GM19239 (cell line): ENCODE measurements at regions not wholly inside any gene's neighbourhood (a gene's known extent, or its start where the extent isn't known, plus 50 kb on each side); places are given as distances from the start of the nearest gene placed in this dataset.
A peak's percentile ranks its signal among the peaks of the same experiment; 100 is the strongest.

ENCODE experiments used
- DNase-seq: peaks from one replicate; pipeline ENCODE4 v3.0.0; 2011; ENCODE audit warnings: low spot score; ENCODE audit not compliant: insufficient read length
- FAIRE-seq: peaks from 2 replicates; lab custom pipeline; 2011; peaks lifted over from hg19 to GRCh38; lab: Jason Lieb, UNC

DNA sequence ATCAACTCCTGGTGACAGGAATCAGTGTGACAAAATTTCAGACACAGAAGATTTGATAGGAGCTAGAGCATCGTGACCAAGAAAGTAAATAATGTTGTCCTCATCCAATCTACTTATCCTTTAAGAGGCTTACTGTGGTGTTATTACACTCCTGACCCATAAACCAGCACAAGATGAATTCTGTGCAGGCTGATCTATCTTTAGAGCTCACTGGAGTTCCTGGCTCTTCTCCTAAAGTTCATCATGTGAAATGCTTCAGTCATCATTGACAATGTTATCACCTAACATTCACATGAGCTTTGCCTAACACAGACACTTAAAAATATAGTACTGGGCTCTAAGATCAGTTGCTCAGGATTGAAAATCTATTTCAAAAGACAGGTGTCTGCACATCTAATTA is 271.0 kb upstream of the HSF2 start:
- DNase-seq (no peak), FAIRE-seq (no peak)

DNA sequence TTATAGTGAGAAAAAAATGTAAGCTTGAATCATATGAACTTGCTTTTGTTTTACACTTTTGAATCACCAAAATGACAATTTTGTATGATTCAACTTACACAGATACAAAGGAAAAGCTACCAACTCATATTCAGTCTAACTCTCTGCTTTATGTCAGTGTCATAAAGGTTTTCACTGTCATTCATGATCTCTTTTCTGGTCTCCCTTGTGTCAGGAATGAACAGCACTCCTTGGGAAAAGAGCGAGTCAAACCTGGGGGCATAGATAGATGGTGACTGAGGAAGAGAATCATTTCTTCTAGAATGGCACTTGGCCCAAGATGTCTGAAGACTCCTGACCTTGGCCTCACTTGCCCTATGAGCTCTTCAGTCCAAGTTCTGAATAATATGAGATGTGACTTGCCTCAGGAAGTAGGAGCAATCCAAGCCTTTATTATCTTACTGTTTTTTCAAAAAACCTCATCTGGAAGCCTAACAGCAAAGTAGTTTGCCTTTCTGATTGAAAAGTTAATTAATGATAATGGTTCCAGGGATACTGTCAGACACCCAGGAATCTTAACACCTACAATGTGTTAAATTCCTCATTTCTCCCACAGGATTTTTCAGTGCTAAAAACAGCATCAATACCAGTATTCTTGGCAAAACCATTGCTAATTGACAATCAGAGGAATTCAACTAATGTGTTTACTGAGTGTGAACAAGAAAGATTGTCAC is 270.0 kb upstream of the HSF2 start:
- FAIRE-seq: no peak
- no peak for DNase-seq

DNA sequence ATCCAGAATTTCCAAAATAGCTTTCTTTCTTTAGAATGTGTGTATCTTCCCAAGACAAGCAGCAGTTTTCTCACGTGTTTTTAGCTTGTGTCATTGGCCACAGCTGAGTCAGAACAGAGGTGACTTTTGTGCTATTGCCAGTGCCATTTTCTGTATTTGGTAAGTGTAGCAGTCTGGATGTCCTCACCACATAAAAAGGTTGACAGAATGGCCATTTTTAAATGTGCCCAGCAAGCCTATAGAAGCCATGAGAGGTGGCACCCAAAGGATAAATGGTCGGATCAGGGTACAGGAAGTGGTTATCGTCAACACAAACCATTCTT is 269.5 kb upstream of the HSF2 start:
- FAIRE-seq (no peak), DNase-seq (no peak)

DNA sequence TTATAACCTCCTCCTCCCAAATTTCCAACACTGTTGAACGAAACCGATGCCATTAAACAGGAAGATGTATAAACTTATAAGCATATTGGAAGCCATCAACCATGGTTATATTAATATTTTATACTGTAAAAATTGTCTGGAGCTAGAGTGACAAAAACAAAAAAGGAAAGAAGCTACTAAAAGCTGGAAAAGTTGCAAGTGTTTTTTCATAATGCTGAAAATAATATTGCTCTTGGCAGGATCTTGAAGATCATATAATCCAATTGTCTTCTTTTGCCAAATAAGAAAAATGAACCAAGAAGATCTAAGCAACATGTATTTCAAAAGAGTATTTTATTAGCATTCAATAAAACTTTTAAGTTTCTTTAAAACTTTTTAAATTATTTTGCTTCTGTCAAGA is 268.9 kb upstream of the HSF2 start:
- DNase-seq: no peak
- FAIRE-seq: no peak

DNA sequence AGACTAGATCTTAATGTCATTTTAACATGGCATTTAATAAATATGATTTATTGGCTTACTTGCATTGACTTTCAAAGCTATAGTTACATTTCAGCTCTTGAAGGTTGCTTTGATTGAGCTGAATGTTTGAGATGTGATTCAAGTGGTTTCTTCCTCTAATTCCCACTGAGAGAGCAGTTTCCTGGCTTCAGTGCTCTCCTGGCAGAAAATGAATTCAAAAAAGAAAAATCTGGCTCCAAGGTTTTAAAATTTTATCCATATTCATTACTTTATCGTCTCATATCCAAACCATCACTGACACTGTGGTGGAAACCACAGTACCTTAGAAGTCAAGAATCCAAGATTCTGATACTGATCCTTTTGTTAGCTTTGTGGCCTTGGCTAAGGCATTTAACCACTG is 263.1 kb upstream of the HSF2 start:
- FAIRE-seq: no peak
- no peak for DNase-seq

DNA sequence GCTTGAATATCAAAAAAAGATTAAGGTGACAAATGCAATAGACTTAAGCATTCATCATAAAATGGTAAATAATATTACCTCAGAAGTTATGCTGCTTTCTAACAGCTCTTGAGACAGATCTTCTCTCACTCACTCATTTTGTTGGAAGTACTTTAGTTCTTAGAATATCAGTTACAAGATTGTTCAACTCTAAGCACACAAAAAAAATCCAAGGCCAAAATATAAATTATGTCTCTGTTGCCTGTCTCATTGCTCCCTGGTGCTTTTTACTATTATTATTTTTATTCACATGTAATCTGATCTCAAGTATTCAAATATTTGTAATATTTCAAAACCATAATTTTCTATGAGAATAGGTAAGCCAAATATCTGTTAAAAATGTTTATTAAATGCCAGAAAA is 259.4 kb upstream of the HSF2 start:
- DNase-seq (no peak), FAIRE-seq (no peak)

DNA sequence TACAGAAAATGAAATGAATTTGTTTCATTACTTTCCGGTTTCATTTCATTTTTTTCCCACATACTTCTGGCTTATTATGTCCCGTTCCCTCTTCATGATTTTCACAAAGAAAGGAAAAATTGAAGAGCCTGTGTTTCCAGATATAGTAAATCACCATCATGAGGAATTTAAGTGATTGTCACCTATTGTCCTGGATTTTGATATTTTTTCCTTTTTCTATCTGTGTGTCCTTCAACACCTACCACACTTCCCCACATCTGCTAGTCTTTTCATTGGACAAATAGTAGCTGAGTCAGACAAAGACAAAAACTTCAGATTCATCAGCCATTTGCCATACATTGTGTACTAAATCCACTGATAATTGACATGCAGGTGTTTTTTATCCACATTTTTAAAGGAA is 258.2 kb upstream of the HSF2 start:
- FAIRE-seq: no peak
- no peak for DNase-seq

DNA sequence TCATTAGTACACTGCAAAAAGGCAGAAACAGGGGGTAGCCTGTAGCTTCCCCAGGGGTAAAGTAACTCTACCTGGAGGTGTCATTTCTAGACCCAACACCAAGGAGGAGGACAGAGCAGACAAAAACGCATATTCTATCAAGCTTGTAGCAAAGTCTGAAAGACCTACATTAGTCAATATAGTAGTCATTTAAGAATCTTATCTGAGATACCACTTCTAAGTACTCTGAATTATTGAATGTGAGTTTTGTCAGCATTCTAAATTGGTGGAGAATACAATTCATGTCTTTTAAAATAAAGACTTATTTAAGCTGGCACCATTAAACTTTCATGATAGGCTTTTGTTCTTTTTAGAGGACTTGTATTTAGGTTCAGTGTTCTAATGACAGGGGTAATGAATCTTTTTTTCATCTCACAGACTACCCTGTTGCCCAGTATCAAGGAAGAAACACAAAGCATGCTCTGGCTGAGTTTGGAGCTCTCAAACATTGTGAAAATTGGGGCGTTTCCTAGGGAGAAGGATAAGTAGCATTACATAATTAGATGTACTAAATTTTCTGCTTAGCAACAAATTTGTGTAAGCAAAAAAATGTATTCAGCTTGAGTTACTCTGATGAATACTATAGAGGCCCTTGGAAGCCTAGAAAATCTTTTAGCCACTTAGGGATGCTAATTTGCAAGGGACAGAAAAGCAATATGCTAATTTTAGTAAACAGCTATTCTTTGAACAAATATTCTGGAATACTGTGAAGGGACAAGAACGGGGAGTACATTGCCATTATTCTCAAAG is 255.4 kb upstream of the HSF2 start:
- no peak for FAIRE-seq
- no peak for DNase-seq

DNA sequence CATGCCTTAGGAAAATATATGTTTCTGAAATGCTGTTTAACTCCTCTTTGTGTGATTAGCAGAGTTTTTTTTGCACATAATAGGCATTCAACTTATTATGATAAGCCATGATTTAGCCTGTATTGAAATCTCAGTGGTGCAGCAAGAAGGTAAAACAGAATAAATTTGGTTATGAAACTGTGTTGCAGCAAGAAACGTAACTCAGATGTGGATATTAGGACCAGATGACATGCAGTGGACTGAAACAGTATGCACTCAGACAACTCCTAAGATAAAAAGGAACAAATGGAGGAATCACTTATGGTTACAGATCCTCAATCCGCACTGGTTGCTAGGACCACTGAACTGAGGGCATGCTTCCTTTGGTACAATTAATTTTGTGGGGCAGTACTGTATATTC is 254.2 kb upstream of the HSF2 start:
- FAIRE-seq (no peak), DNase-seq (no peak)

DNA sequence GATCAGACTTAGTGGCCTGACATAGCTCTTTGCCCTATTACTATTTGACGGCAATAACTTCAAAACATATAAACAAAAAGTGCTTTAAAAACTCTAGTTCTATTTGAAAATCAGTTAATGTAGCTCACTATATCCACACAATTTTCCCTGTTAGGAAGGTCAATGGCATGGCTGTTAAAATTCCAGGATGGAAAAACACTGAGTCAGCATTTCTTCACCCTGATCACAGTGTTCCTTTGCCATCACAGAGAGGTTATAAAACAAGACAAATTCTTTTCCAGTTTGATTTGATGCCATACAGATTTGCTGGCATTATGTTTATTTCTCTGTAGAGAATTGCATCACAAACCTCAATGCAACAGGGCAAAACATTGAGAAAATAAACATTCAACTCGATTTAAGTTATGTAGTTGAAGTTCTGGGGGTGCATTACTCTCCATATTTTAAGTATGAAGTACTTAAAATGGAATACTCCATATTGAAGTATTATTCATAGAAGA is 253.7 kb upstream of the HSF2 start:
- DNase-seq (no peak), FAIRE-seq (no peak)

DNA sequence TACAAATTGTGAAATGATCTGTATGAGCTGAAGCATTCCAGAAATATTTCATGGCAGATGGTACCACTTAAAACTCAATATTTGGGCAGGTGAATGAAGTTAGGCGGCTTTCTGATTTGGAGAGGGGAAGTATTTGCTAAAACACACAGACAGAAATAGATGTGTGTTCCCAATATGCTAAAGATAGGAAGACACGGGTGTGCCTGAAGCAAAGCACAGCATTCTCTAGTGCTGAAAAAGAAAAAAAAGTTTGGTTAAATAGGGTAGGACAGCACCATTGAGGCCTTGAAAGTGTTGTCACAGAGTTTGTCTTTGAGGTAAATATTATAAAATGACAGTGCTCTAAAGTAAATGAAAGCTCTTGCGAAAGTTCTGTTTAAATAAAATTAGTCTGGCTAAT is 252.2 kb upstream of the HSF2 start:
- no peak for FAIRE-seq

DNA sequence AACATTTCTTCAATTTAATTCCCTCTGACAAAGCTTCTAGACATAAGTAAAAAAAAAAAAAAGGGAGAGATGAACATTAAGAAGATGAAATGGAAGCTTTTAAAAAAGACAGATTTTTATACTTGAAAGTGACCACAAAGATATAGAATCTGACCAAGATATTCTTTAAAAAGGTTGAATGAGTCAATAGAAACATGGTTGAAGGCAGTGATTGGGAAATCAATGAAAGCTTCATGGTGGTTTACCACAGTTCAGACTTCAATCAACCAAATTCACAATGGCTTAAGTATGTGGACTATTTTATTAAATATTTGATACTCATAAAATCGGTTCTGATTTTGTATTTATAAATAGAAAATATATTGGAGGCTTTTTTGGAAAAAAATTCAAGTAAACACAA is 248.4 kb upstream of the HSF2 start:
- FAIRE-seq (no peak), DNase-seq (no peak)

More for the DNA sequence above, 252.2 kb upstream of the HSF2 start:
- DNase-seq: no peak

DNA sequence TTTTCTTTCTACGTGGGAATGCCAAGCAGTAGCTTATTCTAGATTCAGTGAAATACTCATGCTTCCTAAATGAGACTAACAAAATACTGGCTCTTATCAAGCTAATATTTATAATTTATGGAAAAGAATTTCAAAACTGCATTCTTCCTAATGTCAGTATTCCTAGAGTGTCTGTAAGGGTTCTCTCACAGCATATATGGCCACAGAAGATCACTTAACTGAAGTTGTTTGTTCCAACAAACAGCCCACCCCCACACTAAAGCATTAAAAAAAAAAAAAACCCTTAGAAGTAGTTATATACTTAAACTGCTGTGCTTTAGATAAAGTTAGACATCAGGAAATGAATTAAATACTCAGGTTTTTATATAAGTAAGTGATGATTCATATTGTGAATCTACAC is 247.7 kb upstream of the HSF2 start:
- no peak for FAIRE-seq
- no peak for DNase-seq

DNA sequence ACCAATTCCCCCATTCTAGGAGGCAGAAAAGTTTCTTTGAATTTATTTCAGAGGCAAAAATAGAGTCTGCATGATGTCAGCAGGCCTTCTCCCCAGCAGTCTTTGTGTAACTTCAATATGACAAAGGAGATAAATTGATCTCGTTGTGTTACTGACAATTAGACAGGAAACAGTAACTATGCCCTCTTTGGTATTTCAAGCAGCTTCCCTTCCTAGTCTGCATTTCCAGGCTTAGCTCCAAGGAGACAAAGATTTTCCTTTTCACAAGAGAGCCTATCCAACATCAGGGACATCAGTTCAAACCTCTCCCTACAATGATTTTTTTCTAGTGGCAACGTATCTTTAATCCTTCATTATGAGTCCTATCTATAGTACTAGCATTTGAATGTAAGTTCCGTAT is 245.9 kb upstream of the HSF2 start:
- FAIRE-seq (peak; percentile 31), DNase-seq (no peak)

DNA sequence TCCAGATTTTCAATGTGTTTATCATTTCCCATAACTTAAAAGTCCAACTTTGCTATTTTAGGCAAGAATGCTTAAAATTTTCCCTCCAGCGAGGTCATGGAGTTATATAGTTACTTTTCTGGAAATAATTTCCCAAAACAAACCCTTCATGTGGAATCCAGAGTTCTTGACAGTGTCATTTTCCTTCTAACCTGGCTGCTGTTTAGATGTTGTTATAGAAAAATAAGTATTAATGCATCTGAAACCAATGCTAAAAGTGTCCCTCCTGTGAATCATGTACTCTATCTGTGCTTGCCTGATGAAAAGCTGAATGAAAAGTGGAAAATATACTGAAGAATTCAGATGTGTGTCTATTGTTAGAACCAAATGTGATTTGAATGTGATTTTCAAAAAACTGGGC is 245.3 kb upstream of the HSF2 start:
- FAIRE-seq (no peak), DNase-seq (no peak)

DNA sequence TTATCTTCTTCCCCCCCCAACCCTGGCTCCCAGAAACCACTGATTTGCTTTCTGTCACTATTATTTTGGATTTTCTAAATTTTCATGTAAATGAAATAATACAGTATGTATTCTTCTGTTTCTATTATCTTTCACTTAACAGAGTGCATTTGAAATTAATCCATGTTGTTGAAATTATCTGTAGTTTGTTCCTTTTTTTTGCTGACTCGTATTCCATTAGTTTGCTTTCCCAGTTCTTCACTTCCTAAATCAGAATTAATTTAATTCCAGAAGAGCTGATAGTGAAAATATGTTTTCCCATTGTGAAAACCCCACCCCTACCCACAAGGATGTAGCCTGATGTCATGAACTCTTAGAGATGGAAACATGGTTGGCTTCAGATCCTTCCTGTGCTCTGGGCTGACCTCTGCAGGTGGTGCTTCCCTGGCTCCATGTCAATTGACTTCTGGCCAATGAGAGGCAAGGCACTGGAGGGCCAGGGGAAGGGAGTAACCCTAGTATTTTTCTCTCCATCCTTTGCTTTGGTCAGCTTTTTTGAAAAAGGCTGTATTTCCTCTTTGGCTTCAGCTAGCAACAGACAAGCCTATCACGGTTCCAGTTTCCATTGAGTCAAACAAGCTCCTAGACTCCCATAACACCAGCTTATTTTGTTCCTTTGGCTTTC is 244.4 kb upstream of the HSF2 start:
- DNase-seq (no peak), FAIRE-seq (no peak)

DNA sequence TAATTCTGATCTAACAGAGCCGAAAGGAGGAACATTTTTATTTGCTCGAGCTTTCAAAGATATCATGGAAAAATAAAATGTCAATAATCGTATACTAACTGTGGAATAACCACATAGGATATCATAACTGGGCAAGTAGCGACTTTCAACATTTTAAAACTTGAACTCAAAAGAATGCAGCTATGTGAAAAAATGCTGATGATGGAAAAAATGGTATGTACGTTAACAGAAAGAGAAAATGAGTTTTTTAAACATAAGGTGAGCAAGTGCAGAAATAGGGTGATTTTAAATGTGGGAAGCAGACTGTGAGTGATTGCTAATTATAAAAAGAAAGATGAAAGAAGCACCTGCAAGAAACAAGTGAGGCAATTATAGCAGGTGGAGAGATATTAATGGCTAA is 238.3 kb upstream of the HSF2 start:
- FAIRE-seq: no peak
- DNase-seq: no peak

DNA sequence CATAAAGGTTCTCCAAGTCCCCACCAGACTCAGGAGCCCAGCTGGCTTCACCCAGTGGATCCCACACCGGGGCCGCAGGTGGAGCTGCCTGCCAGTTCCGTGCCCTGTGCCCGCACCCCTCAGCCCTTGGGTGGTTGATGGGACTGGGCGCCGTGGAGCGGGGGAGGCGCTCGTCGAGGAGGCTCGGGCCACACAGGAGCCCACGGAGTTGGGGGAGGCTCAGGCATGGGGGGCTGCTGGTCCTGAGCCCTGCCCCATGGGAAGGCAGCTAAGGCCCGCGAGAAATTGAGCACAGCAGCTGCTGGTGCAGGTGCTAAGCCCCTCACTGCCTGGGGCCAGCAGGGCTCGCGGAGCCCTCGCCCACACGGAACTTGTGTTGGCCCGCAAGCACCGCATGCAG is 234.4 kb upstream of the HSF2 start:
- FAIRE-seq: no peak
- no peak for DNase-seq

DNA sequence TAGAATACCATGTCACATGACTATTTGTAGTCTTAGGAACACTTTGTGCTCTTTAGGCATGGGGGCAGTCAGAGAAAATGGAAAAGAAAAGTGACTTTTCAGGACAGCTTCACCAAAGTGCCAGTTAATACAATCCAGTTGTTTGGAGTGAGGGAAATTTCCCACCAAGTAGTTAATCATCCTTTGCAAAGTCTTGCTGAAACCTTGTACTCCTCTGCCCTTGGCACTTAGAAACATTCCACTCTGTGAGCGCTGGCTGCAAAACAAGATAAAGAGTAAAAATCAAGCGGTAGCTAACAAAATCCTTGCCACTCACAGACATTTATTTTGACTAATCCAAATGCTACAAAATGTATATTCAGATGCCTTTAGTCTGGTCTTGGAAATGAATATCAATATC is 229.2 kb upstream of the HSF2 start:
- no peak for FAIRE-seq
- no peak for DNase-seq

DNA sequence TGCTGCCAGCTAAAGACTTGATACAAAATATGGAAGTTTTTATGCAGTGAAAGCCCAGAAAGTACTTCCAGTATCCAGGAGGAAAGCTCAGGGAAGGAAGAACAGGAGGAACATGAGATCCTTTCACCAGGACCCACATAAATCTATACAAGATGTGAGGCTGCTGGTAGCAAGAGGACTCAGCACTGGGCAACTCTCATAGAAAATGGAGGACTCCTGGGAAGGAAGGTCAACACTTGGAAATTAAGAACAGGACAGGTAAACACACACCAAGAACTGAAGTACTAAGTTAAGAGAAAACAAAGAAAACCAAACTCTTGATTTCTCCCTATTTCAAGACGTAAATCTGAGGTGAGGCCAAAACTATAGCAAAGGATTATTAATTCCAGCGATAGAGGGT is 220.5 kb upstream of the HSF2 start:
- FAIRE-seq (no peak), DNase-seq (no peak)

DNA sequence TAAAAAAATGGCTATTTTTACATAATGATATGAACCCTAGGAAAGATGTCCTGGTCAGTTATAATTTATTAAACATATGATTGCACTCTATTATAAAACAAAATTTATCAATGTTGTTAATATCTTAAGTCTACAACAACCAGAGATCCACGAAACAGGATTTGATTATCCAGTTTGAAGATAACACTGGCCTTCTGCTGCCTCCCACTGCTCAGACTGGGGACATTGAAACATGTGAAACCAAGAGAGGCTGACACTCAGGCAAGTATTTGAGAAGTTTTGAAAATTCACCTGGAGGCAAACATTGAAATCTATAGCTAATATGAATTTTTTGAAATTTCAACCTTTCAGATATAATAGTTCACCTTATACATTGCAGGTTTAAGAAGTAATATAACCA is 219.3 kb upstream of the HSF2 start:
- no peak for DNase-seq
- no peak for FAIRE-seq
